Right lobe of liver (tissue), 6 donors: ENCODE measurements at regions not wholly inside any gene's neighbourhood (a gene's known extent, or its start where the extent isn't known, plus 50 kb on each side); places are given as distances from the start of the nearest gene placed in this dataset.

Experiments used
- ATAC-seq, 4 donors: fragments of 200-7000 bp; cut with Tn5 transposase; one replicate each; pipeline ENCODE4 v1.9.1; 2020; ENCODE audit warnings: mild to moderate bottlenecking in 4 of 4, moderate library complexity in 4 of 4
- DNase-seq, 3 donors: peaks; one replicate each; pipeline ENCODE4 v3.0.0-alpha.2; 2020
- H3K27ac ChIP-seq, 3 donors: fragments of 200-600 bp; one replicate each; pipeline ENCODE4 v1.8.0; 2022
- H3K27me3 ChIP-seq, 2 donors: fragments of 200-600 bp; one replicate each; pipeline ENCODE4 v1.8.0; 2022
- H3K36me3 ChIP-seq, 4 donors: fragments of 200-600 bp; sonication (generic) in 1 of 4; one replicate each; pipeline versions ENCODE4 v1.5.1 to v1.8.0; 2017 to 2022; ENCODE audit warnings: control low read depth in 1 of 4
- H3K4me1 ChIP-seq, 4 donors: fragments of 200-600 bp; sonication (generic) in 1 of 4; one replicate each; pipeline versions ENCODE4 v1.5.1 to v1.8.0; 2017 to 2022; ENCODE audit warnings: control low read depth in 1 of 4
- H3K4me3 ChIP-seq, 3 donors: fragments of 200-600 bp; one replicate each; pipeline ENCODE4 v1.8.0; 2022
- H3K9me3 ChIP-seq, 4 donors: fragments of 200-600 bp; sonication (generic) in 1 of 4; one replicate each; pipeline versions ENCODE4 v1.5.1 to v1.8.0; 2017 to 2022; ENCODE audit warnings: control low read depth in 1 of 4
- CTCF ChIP-seq, 4 donors: fragments of 200-600 bp in 3 of 4; fragments of 450-650 bp in 1 of 4; IDR thresholded peaks; one replicate each; pipeline versions ENCODE4 v1.5.1 to v1.8.0; 2016 to 2022; ENCODE audit warnings: antibody characterized with exemption in 4 of 4, mild to moderate bottlenecking in 2 of 4
- POLR2A ChIP-seq: fragments of 450-650 bp; IDR thresholded peaks from one replicate; pipeline ENCODE4 v1.6.1; 2017; ENCODE audit warnings: antibody characterized with exemption, mild to moderate bottlenecking
- WGBS: methylation state at CpG from one replicate; pipeline ENCODE4 v1.1.6; 2018; ENCODE audit warnings: low coverage, low lambda C conversion rate; ENCODE audit not compliant: insufficient coverage; ENCODE audit errors: missing lambda C conversion rate; 5-methylcytosine and 5-hydroxymethylcytosine counted together
- intact Hi-C, 2 donors: fragments of 100-400 bp; cut with DNase I; formaldehyde crosslinking; loops; one replicate each; pipeline versions ENCODE4 v1.11.2 to v1.14.1; 2022
- donor health status: DM: no; HTN: yes; CAD: no.
- donor health status: DM: no; HTN: no; CAD: no.
- donor health status: DM: no; HTN: no; CAD: no.
- donor health status: DM: no; HTN: yes; CAD: no.
- donor health status: DM: no; HTN: yes; CAD: no.

GRCh38 chr10:64519427-64519826 is 998.2 kb downstream of the REEP3 start:
- intact Hi-C loops = no loop called here
- no peak overlapping the region for H3K4me3 ChIP-seq
- no peak overlapping the region for H3K27ac ChIP-seq
- H3K27me3 ChIP-seq = no peaks in the 10 kb centered on the region
- 53% methylated on average over 2 of the region's 2 CpGs for WGBS
- no peak for DNase-seq
- ATAC-seq = no peak
- TF ChIP-seq CTCF (IDR thresholded peaks at IDR 0.05) = no peak
- TF ChIP-seq POLR2A = no peak
- H3K4me1 ChIP-seq = no peaks in the 10 kb centered on the region
- no peaks in the 10 kb centered on the region for H3K36me3 ChIP-seq
- no peaks in the 10 kb centered on the region for H3K9me3 ChIP-seq

DNA sequence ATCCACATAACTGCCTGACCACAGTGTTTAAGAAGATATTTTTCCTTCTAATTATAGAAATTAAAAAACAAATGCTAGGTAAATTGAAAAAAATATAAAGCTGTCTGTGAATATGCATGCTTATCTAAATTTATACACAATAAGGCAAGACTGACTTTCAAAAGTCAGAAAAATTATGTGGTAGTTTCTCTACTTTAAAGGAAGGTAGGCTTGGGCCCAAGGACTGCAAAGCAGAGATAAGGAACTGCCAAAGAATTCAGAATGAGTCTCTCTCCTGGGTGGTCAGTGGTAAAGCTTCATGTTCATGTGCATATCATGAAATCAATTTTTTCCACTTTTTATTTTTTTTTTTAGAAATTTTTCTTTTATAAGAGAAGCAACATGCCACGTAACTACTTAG is 998.6 kb downstream of the REEP3 start:
- Histone ChIP-seq H3K9me3 (no peaks in the 10 kb centered on the region), H3K27ac (no peak overlapping the region), H3K27me3 (no peaks in the 10 kb centered on the region), H3K4me1 (no peaks in the 10 kb centered on the region), H3K4me3 (no peak overlapping the region), H3K36me3 (no peaks in the 10 kb centered on the region)
- WGBS = 56% methylated on average over 1 of the region's 1 CpG
- no peak for DNase-seq
- intact Hi-C loops = no loop called here
- TF ChIP-seq POLR2A (no peak), CTCF (IDR thresholded peaks at IDR 0.05) (no peak)
- ATAC-seq = no peak

DNA sequence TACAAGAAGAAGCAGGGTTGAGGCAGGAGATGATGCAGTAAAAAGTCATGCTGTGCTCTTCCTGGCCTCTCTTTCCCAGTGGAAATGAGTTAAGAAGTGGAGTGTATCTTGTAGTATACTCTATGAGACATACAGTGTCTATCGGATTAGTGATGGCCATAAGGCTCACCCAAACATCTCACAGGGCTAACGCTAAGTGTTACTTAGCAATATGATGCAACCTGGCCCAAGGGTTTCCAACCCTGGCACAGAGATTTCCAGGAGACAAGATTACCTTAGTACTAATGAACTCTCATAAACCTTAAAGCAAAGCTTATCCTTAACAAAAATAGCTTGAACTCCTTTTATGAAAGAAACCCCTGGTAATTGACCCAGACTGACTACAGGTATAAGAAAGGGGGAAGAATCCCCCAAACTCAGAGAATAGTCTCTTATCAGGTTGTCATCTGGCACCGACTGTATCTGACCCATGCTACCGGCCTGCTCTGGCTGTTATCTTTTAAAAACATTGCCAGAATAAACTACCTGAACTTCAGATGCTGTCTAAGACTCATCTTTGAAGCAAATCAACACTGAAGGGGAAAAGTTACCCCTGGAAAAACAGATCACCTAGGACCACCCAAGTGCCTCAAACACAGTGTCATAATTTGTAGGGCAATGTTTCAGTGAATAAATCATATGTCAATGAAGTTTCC is 1002.0 kb downstream of the REEP3 start:
- WGBS = 43% methylated on average over 3 of the region's 4 CpGs
- TF ChIP-seq CTCF (IDR thresholded peaks at IDR 0.05) (no peak), POLR2A (no peak)
- ATAC-seq (no peak), DNase-seq (no peak)
- Histone ChIP-seq H3K36me3 (no peaks in the 10 kb centered on the region), H3K4me3 (no peak overlapping the region), H3K4me1 (no peaks in the 10 kb centered on the region), H3K27ac (no peak overlapping the region), H3K9me3 (no peaks in the 10 kb centered on the region), H3K27me3 (no peaks in the 10 kb centered on the region)
- intact Hi-C loops = no loop called here

DNA sequence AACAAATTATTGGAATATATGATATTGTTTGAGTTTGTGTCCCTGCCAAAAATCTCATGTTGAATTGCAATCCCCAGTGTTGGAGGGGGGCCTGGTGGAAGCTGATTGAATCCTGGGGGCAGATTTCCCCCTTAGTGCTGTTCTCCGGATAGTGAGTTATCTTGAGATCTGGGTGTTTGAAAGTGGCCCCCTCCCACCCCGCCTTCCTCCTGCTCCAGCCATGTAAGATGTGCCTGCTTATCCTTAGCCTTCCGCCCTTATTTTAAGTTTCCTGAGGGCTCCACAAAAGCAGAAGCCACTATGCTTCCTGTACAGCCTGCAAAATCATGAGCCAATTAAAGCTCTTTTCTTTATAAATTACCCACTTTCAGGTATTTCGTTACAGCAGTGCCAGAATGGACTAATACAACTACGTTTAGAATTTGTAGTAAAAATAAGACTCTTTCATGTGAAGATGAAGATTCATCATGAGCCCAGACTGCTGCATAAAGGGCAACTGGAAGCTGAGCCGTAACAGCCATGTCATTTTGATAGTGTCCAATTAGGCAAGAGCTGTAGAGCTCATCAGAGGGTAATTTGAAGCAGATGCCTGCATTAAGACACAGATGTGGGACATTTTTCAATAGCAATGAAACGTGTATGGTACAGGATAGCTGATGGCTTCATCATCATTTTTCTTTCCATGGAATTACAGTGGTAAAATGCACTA is 1007.2 kb downstream of the REEP3 start:
- no peak for TF ChIP-seq CTCF (IDR thresholded peaks at IDR 0.05)
- no peak for TF ChIP-seq POLR2A
- DNase-seq (no peak), ATAC-seq (no peak)
- WGBS = 45% methylated on average over 5 of the region's 7 CpGs
- intact Hi-C loops = no loop called here
- no peaks in the 10 kb centered on the region for H3K27me3 ChIP-seq
- H3K4me3 ChIP-seq = no peak overlapping the region
- no peak overlapping the region for H3K27ac ChIP-seq
- H3K4me1 ChIP-seq = no peaks in the 10 kb centered on the region
- H3K36me3 ChIP-seq = no peaks in the 10 kb centered on the region
- no peaks in the 10 kb centered on the region for H3K9me3 ChIP-seq
